Body of pancreas (tissue), 4 donors: ENCODE measurements at regions not wholly inside any gene's neighbourhood (a gene's known extent, or its start where the extent isn't known, plus 50 kb on each side); places are given as distances from the start of the nearest gene placed in this dataset.

Experiments
- CTCF ChIP-seq, 7 experiments: fragments of 450-650 bp in 4 of 7; fragments of 200-600 bp in 3 of 7; sonication (generic) in 3 of 7; IDR thresholded peaks; one replicate each; pipeline ENCODE4 v1.5.1; 2016 to 2019; ENCODE audit warnings: antibody characterized with exemption in 7 of 7
- POLR2A ChIP-seq, 3 donors: fragments of 450-650 bp; IDR thresholded peaks; one replicate each; pipeline ENCODE4 v1.6.1; 2016; ENCODE audit warnings: antibody characterized with exemption in 3 of 3, mild to moderate bottlenecking in 2 of 3

- no peak for TF ChIP-seq CTCF (IDR thresholded peaks at IDR 0.05)
- no peak for TF ChIP-seq POLR2A (IDR thresholded peaks at IDR 0.05)
Measured at GRCh38 chr5:107168086-107168485, 502.7 kb downstream of the EFNA5 start.
